NCI-H69 (cell line): ENCODE measurements at regions not wholly inside any gene's neighbourhood (a gene's known extent, or its start where the extent isn't known, plus 50 kb on each side); places are given as distances from the start of the nearest gene placed in this dataset.

Experiments
- DNase-seq: peaks from one replicate; lab custom pipeline; 2025; lab: John Stamatoyannopoulos, UW

DNA sequence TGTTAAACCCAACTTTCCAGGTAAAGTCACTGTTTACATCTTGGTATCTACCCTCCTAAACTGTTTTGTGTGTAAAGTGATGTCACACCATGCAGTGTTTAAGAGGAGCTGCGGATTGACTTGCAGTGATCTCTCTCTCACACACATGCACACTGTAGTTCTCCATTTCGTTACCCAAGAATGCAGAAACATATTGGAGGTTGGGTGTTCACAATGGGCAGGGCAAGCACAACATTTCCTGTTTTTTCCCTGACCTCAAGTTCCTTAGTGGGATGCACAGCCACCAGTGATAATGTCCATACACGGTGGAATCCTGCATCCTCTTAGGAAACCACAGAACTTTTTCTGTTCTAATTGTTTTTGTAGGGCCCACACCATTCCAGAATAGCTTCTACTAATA lies 85.3 kb upstream of the CFAP20DC start:
- no peak for DNase-seq

DNA sequence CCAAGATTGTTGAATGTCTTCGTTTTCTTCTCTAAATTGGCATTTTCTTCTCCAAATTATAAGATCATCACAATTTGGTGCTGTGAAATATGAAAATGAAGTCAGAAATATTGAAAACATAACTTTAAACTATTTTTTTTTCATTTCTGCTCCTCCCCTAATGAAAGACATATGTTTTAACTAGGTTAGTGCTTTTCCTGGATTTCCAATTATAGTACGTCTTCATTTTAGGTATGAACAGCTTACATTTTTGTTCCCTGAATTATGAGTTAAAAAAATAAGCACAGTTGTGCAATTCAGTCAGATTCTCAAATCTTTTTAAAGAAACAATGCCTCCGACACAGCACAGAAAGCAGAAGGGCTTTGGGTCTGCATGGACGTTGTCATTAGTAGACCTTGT lies 83.5 kb upstream of the CFAP20DC start:
- DNase-seq = no peak

- no peak for DNase-seq
These were observed 81.4 kb upstream of the CFAP20DC start for GRCh38 chr3:59131016-59131766.

GRCh38 chr3:59128685-59129084 lies 78.9 kb upstream of the CFAP20DC start:
- peak; percentile 78 for DNase-seq

- DNase-seq = peak; percentile 50
These were observed 77.2 kb upstream of the CFAP20DC start for GRCh38 chr3:59127071-59127470.

GRCh38 chr3:59126446-59126845 lies 76.6 kb upstream of the CFAP20DC start:
- no peak for DNase-seq

DNA sequence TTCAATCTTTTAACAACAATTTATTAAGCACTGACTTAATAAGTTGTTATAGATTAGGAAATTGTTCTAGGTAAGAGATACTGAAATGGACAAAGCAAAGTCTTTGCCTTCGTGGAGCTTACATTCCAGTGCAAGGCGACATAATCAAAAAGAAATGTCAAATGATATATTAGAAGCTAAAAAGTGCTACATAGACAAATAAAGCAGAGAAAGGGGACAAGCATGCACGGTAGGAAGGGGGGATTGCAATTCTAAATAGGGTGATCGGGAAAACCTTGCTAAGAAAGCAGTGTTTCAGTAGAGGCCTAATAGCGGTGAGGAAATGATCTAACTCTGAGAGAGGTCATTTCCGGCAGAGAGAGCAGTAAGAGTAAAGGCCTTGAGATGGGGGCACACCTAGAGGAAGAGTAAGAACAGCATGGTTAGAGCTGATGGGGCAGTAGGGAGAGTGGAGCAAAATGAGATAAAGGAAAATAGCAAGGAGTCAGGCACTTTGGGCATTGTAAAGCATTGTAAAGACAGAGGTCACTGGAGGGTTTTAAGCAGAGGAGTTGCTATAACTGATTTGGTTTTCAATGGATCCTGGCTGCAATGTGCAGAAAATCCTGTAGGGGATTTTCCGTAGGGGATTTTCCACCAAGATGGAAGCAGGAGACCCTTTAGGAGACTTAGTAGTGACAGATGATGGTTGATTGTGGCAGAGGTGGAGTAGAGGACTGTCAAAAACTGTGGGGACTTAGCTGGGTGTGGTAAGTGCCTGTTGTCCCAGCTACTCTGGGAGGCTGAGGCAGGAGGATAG lies 71.7 kb upstream of the CFAP20DC start:
- no peak for DNase-seq

DNA sequence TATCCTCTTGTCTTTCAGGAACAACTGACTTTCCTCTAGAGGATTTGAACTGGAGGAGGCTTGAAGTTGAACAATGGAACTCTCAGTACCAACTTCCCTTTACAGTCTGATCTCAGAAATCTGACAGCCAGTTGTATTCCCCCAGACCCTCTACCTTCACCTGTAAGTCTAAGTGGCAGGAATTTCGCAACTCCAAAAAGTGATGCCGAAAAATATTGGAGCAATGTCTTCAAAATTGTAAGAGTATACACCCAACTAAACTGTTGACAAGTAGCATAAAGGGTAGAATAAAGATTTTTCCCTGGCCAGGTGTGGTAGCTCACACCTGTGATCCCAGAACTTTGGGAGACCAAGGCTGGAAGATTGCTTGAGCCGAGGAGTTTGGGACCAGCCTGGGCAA lies 69.1 kb upstream of the CFAP20DC start:
- DNase-seq = no peak

GRCh38 chr3:59117396-59117795 lies 67.6 kb upstream of the CFAP20DC start:
- DNase-seq = no peak

- DNase-seq = no peak
These were observed 66.4 kb upstream of the CFAP20DC start for GRCh38 chr3:59116233-59116537.

- DNase-seq = no peak
These were observed 65.8 kb upstream of the CFAP20DC start for GRCh38 chr3:59115364-59116232.

- peak; percentile 68 for DNase-seq
These were observed 58.3 kb upstream of the CFAP20DC start for GRCh38 chr3:59107856-59108815.

GRCh38 chr3:59106085-59106648 lies 56.3 kb upstream of the CFAP20DC start:
- DNase-seq = peak; percentile 22

- DNase-seq = no peak
These were observed 53.7 kb upstream of the CFAP20DC start for GRCh38 chr3:59103552-59103951.

DNA sequence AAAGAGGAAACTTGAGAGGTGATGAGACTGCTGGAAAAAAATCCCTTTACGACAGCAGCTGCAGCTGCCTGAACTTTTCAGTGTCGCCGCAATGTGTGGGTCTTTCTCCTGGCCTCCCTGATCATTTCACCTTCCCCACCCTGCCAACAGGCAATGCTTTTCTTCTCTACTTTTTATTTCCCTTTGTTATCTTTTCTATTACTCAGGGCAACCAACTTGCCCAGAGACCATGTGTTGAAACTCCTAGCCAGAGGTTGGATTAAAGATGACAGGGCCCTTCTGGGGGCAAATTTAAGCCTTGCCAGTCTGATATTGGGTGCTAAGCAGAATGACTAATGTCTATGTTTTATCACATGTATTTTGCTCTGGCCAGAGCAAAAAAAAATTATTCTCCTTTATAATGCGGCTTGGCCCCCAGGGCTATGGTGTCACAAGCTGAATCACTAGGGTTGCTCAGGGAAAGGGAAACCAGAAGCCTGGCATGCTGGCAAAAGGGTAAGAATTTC lies 51.5 kb upstream of the CFAP20DC start:
- no peak for DNase-seq
